ENCODE measurements at regions not wholly inside any gene's neighbourhood (a gene's known extent, or its start where the extent isn't known, plus 50 kb on each side); places are given as distances from the start of the nearest gene placed in this dataset.

DNA sequence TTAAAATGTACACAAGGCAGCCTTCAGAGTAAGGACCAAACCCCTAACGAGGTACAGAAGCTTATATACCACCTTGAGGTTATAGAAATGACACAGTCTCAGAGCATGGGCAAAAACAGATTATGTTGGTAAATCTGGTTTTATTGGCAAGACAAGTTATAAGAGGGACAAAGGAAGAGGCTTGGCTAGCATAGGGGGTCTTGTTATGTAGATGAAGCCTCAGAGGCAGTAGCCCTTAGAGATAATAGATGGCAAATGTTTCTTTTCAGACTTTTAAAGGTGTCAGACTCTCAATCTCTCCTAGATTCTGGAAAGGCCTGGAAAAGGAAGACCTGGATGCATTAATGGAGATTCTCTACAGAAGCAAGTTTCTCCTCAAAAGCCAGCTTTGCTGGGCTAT, 123.3 kb upstream of the ATXN1 start:
- no peak overlapping the region for H4K91ac ChIP-seq (ENCODE audit: insufficient read depth, low read depth, low read length)
- DNase-seq (no peak), ATAC-seq (ENCODE audit: low read depth) (no peak)
- H4K8ac ChIP-seq (ENCODE audit: low read depth in 2 of 2, low read length in 2 of 2): no peak overlapping the region
- no peak overlapping the region for H3K4me2 ChIP-seq (ENCODE audit: low read depth, low read length)
- intact Hi-C loops (cut with micrococcal nuclease): no loop called here
- no peak overlapping the region for H3K18ac ChIP-seq (ENCODE audit: low read depth, low read length)
- H3K4me3 ChIP-seq (ENCODE audit: insufficient read depth, low read depth, low read length): no peak overlapping the region
- no peak for TF ChIP-seq FOS (IDR thresholded peaks at IDR 0.05; ENCODE audit: low read depth, low read length)
- no peak for TF ChIP-seq RCOR1 (IDR thresholded peaks at IDR 0.05; ENCODE audit: insufficient replicate concordance, low read length)
- no peak for TF ChIP-seq BHLHE40 (IDR thresholded peaks at IDR 0.05; ENCODE audit: low read depth, low read length)
- no peak for TF ChIP-seq MAFK (IDR thresholded peaks at IDR 0.05; ENCODE audit: low read depth, low read length)
- no peak for TF ChIP-seq NFE2L2 (IDR thresholded peaks at IDR 0.05; ENCODE audit: low read depth, low read length)
- TF ChIP-seq CHD1 (IDR thresholded peaks at IDR 0.05; ENCODE audit: low read depth, low read length): no peak
- no peak for TF ChIP-seq RAD21 (IDR thresholded peaks at IDR 0.05; ENCODE audit: low read length)
- TF ChIP-seq, protein P1, sequence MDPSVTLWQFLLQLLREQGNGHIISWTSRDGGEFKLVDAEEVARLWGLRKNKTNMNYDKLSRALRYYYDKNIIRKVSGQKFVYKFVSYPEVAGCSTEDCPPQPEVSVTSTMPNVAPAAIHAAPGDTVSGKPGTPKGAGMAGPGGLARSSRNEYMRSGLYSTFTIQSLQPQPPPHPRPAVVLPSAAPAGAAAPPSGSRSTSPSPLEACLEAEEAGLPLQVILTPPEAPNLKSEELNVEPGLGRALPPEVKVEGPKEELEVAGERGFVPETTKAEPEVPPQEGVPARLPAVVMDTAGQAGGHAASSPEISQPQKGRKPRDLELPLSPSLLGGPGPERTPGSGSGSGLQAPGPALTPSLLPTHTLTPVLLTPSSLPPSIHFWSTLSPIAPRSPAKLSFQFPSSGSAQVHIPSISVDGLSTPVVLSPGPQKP (IDR thresholded peaks at IDR 0.05; ENCODE audit: borderline replicate concordance, low read depth, low read length): no peak
- TF ChIP-seq, protein P2, sequence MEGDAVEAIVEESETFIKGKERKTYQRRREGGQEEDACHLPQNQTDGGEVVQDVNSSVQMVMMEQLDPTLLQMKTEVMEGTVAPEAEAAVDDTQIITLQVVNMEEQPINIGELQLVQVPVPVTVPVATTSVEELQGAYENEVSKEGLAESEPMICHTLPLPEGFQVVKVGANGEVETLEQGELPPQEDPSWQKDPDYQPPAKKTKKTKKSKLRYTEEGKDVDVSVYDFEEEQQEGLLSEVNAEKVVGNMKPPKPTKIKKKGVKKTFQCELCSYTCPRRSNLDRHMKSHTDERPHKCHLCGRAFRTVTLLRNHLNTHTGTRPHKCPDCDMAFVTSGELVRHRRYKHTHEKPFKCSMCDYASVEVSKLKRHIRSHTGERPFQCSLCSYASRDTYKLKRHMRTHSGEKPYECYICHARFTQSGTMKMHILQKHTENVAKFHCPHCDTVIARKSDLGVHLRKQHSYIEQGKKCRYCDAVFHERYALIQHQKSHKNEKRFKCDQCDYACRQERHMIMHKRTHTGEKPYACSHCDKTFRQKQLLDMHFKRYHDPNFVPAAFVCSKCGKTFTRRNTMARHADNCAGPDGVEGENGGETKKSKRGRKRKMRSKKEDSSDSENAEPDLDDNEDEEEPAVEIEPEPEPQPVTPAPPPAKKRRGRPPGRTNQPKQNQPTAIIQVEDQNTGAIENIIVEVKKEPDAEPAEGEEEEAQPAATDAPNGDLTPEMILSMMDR (conservative IDR thresholded peaks at IDR 0.05; ENCODE audit: low read depth, low read length): no peak
- TF ChIP-seq MAZ (IDR thresholded peaks at IDR 0.05; ENCODE audit: borderline replicate concordance, low read depth, low read length): no peak
- no peak for TF ChIP-seq SMC3 (IDR thresholded peaks at IDR 0.05; ENCODE audit: low read depth, low read length)
- no peak for TF ChIP-seq CEBPB (IDR thresholded peaks at IDR 0.05; ENCODE audit: low read depth, low read length)
- TF ChIP-seq MXI1 (IDR thresholded peaks at IDR 0.05; ENCODE audit: borderline replicate concordance, low read depth, low read length): no peak
- no peak for TF ChIP-seq RFX5 (IDR thresholded peaks at IDR 0.05; ENCODE audit: low read depth, low read length)
- TF ChIP-seq POLR2A (IDR thresholded peaks at IDR 0.05; ENCODE audit: low read depth, low read length): no peak
- TF ChIP-seq, protein P3, sequence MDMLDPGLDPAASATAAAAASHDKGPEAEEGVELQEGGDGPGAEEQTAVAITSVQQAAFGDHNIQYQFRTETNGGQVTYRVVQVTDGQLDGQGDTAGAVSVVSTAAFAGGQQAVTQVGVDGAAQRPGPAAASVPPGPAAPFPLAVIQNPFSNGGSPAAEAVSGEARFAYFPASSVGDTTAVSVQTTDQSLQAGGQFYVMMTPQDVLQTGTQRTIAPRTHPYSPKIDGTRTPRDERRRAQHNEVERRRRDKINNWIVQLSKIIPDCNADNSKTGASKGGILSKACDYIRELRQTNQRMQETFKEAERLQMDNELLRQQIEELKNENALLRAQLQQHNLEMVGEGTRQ (IDR thresholded peaks at IDR 0.05; ENCODE audit: low read depth, low read length): no peak
- no peaks in the 10 kb centered on the region for H3K36me3 ChIP-seq (ENCODE audit: control insufficient read depth, insufficient read depth, low read length)
- no peak overlapping the region for H2BK20ac ChIP-seq (ENCODE audit: low read depth, low read length)
- BruUV-seq (replicated peaks): no TSS peak
- ChIA-PET POLR2A (ENCODE audit: unreplicated experiment) (no interaction called here), CTCF (no interaction called here)
- no peaks in the 10 kb centered on the region for H3K27me3 ChIP-seq (ENCODE audit: control insufficient read depth, insufficient read depth, low read length)
- H3K4ac ChIP-seq (ENCODE audit: low read depth, low read length): no peak overlapping the region
- no peak overlapping the region for H2AFZ ChIP-seq (replicated peaks; ENCODE audit: low read length, poor library complexity)
- H3K9ac ChIP-seq (ENCODE audit: low read depth, low read length): no peak overlapping the region
- H3K56ac ChIP-seq (ENCODE audit: extremely low read depth, insufficient read depth, low read length): no peak overlapping the region
- H3K79me1 ChIP-seq (ENCODE audit: low read depth in 1 of 2, low read length in 2 of 2): no peaks in the 10 kb centered on the region
- WGBS, 2 experiments (ENCODE audit: extremely low coverage in 2 of 2, insufficient read length in 1 of 2): no CpG with 5 or more reads among the region's 1 CpG
- H2BK120ac ChIP-seq (ENCODE audit: low read depth, low read length): 0 out of 2 replicates have a peak overlapping the region, but pooled peaks have one; percentile 27
- H4K5ac ChIP-seq (ENCODE audit: low read depth, low read length): no peak overlapping the region
- H4K20me1 ChIP-seq (ENCODE audit: insufficient read depth, low read length): no peaks in the 10 kb centered on the region
- no peak overlapping the region for H3K27ac ChIP-seq (ENCODE audit: insufficient read depth, low read length)
- dilution Hi-C loops (cut with HindIII; ENCODE audit: low sequenced_read_pairs, unreplicated experiment): no loop called here
- H3K9me1 ChIP-seq (ENCODE audit: insufficient read depth, low read length): no peaks in the 10 kb centered on the region
- in situ Hi-C loops (cut with MboI; ENCODE audit: low sequenced_read_pairs): no loop called here
- no peak overlapping the region for H2AK5ac ChIP-seq (ENCODE audit: low read depth, low read length)
- H3K23ac ChIP-seq (ENCODE audit: low read depth, low read length): no peak overlapping the region
- no peaks in the 10 kb centered on the region for H3K9me3 ChIP-seq (ENCODE audit: control insufficient read depth, insufficient read depth, low read length)
- H3K14ac ChIP-seq (replicated peaks; ENCODE audit: low read depth, low read length): no peak overlapping the region
- H2BK5ac ChIP-seq (ENCODE audit: low read depth, low read length, poor library complexity, severe bottlenecking): no peak overlapping the region
- no peak overlapping the region for H2BK15ac ChIP-seq (ENCODE audit: low read depth, low read length)
- H3K4me1 ChIP-seq (ENCODE audit: control insufficient read depth, insufficient read depth, low read length): peaks cover 3% of the 10 kb centered on the region; the same call in 1 of the 2 replicates
- no peak overlapping the region for H2AK9ac ChIP-seq (replicated peaks; ENCODE audit: low read depth, low read length, poor library complexity)
